HG03135 (cell line): ENCODE measurements at regions not wholly inside any gene's neighbourhood (a gene's known extent, or its start where the extent isn't known, plus 50 kb on each side); places are given as distances from the start of the nearest gene placed in this dataset.

Source experiments
- ATAC-seq: cut with Tn5 transposase; IDR thresholded peaks from one replicate; pipeline ENCODE4 v1.9.1; 2021; ENCODE audit warnings: mild to moderate bottlenecking, moderate library complexity; ENCODE audit not compliant: unreplicated experiment

DNA sequence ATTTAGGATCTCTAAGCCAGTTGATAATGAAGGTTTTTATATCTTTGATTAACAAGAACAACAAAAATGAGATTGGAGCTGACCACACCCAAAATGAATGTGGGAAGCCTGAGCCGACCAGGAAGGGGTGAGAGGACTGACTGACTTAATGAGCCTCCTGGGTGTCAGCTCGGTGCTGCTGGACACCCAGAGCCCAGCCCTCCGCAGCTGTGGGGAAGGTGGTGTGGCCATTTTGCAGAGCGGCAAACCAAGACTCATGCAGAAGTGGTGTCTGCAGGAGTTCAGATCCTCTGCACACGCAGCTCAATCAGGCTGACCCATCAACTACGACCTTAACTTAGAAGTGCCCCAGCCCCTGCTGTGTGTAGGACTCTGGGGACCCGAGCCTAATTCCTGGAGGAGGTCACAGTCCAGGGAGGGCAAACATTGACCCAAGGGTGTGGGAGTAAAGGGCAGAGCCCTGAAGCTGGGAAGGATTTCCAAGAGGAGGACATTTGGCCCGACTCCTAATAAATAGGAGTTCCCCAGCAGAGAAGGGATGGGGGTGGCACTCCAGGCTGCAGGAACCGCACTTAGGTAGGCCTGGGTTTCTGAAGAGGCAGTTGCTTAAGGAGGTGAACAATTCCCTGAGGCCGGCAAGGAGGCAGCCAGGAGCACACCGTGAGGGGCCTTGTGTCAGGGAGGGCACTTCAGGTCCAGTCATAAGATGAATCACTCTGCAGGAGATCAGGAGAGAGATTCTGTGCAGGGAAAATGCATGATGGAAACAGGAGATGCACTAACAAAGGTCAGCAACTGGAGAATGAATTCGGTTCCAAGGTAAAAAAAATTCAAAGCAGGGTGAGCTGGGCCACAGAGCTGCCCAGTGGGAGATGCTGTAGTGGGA is 197.1 kb upstream of the TPM1 start:
- ATAC-seq: no peak

DNA sequence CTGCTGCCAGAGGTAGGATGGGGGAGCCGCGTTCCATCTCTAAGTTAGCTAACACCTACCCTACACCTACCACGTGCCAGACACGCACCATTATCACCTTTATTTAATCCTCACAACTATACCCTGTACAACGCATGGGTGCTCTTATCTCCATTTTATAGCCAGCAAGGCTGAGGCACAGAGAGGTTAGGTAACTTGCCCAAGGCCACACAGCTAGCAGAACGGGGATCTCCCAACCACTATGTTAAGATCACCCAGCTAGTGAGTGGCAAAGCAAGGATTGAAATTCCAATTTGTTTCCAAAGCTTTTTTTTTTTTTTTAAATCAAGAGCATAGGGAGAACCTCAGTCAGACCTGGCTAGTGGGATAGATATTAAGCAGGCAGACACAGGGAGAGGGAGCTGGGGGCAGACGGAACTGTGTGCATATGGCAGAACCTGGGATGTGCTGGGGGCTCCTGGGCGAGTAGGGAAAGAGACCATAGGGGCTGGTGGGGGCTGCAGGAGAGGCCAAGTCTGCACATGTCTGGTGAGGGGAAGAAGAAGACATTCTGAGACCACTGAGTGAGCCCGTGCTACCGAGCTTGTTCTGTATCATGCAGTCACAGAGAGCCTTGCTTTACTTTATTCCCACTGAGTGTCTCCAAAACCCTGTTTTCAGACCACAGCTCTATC is 196.3 kb upstream of the TPM1 start:
- no peak for ATAC-seq

DNA sequence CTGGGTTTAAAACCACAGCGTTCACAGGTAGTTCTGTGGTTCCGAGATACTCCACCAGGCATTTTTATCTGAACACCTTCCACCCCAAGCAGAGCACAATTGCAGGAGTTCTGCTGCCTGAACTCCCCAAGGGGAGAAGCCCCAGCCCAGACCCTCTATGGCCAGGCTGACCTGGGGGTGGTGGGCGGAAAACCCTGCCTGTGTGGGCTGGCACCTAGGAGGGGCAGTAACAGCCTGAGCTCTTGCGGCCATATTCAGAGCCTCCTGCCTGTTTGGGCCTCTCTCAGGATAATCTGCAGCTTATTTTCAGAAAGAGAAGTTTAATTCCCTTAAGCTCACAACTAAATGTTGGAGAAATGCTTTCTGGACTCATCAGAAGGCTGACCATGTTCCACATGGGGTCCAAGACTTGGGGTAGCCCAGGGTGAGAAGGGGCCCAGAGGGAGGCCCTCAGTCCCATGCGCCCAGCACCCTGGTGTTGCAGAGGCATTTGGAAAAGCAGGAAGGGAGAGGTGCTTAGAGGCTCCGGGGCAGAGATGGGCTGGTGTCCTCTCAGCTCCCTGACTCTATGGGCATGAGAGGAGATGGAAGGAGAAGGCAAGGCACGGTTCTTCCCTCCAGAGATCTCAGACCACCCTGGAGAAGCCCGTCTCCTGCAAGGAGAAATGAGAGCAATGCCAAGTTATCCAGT is 195.6 kb upstream of the TPM1 start:
- no peak for ATAC-seq

DNA sequence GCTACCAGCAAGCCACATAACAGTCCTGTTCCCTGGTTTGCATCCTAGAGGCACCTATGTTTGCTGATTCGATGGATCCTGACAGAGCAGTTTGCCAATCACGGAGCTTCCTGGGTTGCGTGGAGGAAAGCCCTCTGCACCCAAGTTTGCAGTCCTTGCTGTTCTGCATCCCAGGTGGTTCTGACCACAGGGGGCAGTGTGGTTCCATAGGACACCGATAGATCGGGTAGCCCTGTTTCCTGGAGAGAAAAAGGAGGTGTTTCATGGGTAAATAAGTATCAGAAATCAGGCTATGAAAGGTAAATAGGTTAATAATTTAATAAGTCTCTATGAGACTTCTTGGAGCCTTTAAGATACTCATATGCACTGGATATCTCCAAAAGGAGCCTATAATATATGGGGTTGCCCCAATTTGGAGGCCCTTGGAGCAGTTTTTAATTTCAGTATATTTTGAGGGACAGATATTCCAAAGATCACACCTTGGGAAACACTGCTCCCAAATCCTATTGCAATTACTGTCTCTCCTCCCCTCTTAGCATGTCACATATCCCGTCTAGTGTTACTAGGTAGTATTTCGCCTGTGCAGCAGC is 194.6 kb upstream of the TPM1 start:
- no peak for ATAC-seq

DNA sequence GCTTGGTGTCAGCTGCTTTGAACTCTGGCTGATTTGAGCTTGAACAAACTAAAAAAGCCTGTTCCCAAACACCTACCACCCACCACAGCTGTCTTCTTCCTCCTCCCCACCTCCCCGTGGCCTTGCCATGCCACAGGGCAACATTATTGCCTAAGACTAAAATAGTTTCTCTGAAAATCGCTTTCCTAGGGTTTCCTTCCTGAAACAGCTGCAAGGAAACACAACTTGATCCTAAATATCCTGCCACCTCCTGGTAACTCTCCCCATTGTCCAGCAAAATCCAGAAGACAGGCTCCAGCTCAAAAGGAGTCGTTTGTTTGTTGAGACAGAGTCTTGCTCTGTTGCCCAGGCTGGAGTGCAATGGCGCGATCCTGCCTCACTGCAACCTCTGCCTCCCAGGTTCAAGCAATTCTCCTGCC is 193.9 kb upstream of the TPM1 start:
- ATAC-seq: no peak

DNA sequence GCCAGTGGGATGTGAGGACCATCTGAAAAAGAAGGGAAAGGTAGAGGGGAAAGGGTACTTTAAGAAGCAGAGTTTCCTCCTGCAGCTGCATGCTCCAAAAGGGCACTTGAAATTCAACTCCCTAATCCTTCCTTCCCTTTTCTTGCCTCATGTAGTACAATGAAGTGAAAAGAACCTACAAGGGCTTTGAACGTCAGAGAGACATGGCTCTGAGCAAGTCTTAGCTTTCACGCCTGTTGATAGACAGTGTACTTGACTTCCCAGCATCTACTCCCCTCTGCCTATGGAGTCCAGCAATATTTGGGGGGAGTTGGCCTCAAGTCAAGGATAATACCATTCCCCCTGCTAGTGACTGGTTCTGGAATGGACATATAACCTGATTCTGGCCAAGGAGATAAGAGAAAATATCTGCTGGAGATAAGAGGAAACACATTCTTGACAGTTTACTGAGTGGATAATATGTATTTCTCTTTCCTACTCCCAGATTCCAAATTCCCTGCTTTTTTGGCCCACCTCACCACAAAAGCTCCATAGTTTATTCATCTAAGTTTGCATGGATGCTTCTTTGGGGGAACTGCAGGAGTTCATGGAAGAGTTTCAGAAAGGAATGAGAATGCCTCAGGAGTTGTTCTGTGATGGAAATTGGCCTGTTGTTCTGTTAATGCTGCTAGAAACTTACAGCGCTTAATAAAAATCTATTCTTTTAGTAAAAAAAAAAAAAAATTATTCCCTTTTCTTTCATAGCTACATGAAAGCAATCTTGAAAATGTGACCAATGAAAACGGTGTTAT is 193.0 kb upstream of the TPM1 start:
- ATAC-seq: no peak

DNA sequence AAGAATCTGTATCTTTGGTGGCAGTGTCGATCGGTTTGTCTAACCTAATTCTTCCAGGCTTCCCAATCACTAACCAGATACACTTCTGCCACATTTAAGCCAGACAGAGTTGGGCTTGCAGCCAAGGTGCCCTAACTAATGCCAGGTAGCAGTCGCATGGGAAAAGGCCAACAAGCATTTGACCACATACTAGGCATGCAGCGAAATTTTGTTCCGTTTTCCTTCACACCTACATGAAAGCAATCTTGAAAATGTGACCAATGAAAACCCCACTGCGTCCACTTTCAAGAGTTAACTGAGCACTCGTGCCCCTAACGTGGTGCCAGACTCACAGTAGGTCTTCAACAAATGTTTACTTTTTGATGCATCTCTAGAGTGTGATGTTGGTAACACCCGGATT is 192.2 kb upstream of the TPM1 start:
- no peak for ATAC-seq

DNA sequence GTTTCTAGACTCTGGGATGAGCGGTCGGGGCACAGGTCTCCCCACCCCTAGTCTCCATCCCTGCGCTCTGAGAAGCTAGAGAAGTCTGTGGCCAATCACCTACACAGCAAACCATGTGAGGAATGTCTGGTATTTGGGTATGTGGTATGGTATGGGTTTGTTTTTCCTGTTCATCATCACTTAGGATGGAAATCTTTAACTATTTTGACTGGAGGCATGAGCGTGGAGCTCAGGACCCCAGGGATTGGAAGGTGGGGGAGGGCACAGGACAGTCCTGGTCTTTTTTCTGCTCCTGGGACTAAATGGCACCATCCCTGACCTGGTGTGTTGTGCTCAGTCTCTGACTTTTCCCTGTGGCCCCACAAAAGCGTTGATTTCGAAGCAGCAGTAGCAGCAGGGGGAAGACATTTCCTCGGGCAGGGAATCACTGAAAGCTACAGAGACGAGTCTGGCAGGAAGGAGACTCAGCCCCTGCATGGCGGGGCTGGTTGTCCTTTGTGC is 191.7 kb upstream of the TPM1 start:
- no peak for ATAC-seq

DNA sequence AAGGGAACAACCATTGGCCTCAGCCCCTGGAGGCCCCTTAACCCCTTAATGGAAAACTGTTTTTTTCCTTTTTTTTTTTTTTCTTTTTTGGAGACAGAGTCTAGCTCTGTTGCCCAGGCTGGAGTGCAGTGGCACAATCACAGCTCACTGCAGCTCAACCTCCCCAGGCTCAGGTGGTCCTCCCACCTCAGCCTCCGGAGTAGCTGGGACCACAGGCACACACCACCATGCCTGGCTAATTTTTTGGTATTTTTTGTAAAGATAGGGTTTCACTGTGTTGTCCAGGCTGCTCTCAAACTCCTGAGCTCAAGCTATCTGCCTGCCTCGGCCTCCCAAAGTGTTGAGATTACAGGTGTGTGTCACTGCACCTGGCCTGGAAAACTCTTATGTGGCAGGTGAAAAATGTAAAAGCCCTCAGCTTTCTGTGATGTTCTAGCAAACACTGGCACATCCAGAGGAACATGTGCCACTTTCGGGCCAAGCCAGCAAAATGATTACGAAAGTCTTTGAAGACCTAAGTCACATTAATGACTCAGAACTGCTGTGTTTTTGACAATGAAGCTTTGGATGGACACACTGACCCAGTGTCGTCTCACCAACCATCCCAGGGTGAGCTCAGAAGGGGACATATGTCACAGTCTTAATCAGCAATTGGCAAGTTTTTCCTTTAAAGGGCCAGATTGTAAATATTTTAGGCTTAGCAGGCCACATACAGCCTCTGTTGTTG is 189.3 kb upstream of the TPM1 start:
- ATAC-seq: no peak

DNA sequence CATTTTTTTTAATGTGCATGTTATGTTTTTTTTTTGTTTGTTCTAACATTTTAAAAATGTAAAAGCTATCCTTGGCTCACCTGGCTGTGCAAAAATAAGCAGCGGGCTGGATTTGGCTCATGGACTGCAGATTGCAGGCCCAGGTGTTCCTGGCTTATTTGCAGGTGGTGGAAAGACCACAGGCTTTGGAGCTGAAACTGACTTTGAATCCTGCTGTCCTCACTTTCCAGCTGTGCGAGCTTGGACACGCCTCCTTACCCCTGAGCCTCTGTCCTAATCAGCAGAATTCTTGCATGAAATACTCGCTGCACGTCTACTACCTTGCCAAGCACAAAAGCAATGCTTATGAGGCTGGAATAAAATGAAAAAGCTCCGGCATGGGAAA is 188.7 kb upstream of the TPM1 start:
- no peak for ATAC-seq

DNA sequence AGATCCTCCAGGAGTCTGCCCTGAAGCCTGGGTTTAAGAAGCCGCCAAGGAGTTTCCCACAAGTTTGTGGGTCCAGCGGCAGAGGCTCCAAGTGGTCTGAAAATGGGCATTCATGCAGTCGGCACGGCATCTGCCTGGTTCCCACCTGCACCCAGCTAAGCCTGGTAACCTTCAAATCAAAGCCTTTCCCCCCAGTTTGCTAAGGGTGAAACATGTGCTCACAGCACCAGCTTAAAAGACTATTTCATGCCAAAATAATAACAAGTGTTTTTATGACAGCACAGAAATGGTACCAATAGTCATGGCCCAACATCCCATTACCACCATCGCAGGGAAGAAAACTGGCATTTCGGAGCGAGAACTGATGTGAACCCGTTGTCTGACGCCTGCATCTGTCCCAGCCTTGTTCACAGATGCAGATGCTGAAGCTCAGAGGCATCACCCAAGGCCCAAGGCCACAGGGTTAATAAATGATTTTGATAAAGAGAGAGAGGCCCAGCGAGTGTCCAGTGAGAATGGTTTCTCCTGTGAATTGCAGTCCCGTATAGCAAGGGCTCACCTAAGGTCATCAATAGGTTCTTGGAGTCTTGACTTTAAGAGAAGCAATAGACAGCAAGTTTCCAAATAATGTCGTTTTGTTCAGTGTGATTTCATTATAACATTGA is 188.0 kb upstream of the TPM1 start:
- no peak for ATAC-seq

DNA sequence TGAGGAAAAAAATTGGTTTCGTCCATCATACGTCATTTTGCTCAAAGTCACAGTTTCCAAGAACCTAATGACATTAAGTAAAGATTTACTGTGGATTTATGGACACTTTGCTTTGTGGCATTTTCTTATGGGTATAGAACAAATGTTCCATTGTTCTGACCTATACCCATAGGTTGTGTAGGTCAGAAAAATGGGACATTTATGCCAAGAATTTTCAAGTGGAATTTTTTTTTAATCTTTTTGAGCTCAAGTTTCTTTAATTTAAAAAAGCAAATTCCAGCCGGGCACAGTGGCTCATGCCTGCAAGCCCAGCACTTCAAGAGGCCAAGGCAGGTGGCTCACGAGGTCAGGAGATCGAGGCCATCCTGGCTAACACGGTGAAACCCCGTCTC is 187.5 kb upstream of the TPM1 start:
- no peak for ATAC-seq

DNA sequence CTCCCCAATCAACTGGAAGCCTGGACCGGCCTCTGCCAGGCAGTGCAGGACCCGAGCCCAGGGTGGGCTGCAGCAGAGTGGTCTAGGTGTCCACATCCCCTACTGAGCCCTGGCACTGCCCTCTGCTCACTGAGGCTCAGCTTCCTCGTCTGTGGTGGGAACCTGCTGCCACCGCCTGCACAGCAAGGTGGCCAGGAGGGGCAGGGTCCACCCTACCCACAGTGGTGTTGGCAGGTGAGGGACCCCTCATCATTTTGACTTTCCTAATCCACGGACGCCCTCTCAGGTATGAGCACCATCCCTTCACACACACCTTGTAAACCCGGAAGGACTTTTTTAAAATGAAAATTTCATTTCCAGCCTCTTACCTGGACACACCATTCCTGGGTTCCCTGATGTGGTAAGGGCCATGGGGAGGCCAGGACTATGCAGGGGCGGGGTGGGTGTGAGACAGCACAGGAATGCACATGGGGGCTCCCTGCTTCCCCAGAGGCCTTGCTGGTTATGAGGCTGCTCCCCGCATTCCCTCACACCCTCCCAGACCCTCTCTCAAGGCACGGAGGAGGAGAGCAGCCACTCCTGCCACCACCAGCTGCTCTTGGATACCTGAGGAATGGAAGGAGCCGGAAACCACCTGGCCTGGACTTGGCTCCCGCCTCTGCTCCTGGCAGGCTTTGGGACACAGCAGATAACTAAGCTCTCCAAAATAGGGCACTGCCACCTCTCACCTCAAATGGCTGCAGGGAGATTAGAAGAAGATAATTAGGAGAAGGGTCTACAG is 185.9 kb upstream of the TPM1 start:
- no peak for ATAC-seq

DNA sequence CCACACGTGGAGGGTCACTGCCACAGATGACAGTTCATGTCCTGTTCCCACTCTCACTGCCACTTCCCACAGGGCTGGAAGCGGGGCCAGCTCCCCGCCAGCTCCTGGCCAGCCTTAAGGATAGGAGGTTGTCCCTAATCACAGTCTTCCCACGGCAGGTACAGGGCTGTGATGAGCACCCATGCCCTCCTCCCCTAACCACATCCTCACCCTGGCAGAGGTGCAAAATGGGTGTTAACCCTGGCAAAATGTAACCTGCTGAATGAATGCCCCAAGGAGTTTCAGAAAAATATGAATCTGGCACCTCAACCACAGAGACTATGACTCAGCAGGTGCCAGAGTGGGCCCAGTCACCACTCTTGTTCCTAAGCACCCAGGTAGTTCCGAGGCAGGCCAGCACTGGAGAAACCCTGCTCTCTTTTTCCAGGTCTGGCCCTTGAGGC is 185.1 kb upstream of the TPM1 start:
- no peak for ATAC-seq

DNA sequence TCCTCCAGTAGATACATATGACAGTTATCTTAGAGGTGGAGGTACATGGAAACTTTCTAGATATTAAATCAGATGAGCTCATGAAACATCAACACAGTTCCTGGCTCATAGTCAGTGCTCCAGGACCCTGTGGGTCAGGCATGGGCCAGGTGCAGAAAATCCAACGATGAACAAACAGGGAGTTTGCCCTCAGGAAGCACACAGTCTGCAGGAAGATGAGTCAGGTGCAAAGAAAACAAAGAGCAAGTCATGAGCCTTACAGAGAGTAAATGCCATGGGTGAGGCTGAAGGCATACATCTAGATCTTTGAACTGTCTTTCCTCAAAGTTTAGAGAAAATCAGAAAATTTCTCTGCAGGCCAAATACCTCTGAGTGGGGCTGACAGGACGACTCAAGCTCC is 184.2 kb upstream of the TPM1 start:
- ATAC-seq: no peak

DNA sequence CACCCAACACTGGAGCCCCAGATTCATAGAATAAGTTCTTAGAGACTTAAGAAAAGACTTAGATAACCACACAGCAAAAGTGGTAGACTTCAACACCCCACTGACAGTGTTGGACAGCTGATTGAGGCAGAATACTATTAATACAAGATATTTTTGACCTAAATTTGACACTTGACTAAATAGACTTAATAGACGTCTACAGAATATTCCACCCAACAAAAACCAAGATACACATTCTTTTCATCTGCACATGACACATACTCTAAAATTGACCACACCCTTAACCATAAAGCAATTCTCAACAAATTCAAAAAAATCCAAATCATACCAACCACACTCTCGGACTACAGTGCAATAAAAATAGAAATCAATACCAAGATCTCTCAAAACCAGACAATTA is 179.8 kb upstream of the TPM1 start:
- ATAC-seq: no peak

DNA sequence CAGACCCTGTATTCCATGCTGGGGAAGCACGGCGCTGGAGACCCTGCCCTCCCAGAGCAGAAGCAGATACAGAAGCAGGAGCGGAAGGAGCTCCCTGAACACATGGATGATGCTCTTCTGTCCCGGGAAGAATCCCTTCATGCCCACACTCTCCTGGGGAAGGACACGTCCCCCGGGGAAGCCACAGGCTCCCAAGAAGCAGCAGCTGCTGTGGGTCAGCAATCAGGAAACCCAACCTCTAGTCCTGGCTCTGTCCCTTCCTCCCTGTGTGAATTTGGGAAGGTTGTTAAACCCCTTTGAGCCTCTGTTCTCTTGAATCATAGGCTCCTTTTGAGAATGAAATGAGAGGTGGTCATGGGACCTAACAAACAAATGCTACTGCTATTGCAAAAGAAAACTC is 176.2 kb upstream of the TPM1 start:
- ATAC-seq: no peak

DNA sequence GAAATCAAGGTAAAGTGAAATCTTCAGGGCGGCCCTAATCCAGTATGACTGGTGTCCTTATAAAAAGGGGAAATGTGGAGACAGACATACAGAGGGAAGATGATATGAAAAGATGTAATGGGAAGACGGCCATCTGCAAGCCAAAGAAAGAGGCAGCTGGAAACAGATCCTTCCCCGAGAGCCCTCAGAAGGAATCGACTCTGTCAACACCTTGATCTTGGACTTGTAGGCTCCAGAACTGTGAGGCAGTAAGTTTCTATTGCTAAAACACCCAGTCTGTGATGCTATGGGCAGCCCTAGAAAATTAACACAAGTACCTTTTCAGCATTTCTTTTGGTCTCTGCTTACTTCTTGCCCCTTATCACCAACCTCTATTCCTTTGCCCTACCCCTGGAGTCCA is 174.7 kb upstream of the TPM1 start:
- ATAC-seq: no peak

DNA sequence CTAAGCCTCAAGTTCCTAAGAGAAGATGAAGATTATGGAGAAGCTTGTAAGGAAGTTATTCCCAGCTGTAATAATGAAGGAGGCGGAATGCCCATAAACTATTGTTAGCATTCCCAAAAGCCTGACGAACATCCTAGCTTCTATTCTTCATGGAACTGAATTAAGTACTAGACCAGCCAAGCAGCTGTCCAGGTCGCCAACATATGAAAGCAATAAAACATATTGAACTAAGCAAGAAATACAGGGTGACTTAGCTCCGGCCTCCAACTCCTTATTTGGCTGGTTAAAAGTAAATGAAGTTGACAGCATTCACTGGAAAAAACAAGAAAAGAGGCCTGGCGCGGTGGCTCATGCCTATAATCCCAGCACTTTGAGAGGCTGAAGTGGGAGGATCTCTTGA is 174.0 kb upstream of the TPM1 start:
- ATAC-seq: no peak
